IMR-90 (cell line): ENCODE measurements at regions not wholly inside any gene's neighbourhood (a gene's known extent, or its start where the extent isn't known, plus 50 kb on each side); places are given as distances from the start of the nearest gene placed in this dataset.

Experiments
- ATAC-seq: fragments of 200-7000 bp; cut with Tn5 transposase; 2 replicates; pipeline ENCODE4 v1.9.1; 2020; ENCODE audit warnings: low read depth, mild to moderate bottlenecking, moderate library complexity
- BruUV-seq: library from RNA; stranded (reverse); fragments of 400-500 nt; replicated peaks from 2 replicates; lab custom pipeline; 2021; lab: Mats Ljungman, UMichigan
- CTCF ChIA-PET: fragments of 300-600 bp; formaldehyde crosslinking; extraction: SDS; loops from one replicate; lab custom pipeline; 2021; ENCODE audit warnings: antibody characterized with exemption; lab: Yijun Ruan, JAX
- POLR2A ChIA-PET: fragments of 300-600 bp; sonication (Branson Sonifier 250); formaldehyde crosslinking; loops from one replicate; lab custom pipeline; 2022; ENCODE audit warnings: antibody characterized with exemption; ENCODE audit not compliant: unreplicated experiment; lab: Charles Lee
- DNase-seq: peaks from one replicate; pipeline ENCODE4 v3.0.0; 2013
- H2AFZ ChIP-seq: replicated peaks from 2 replicates; pipeline ENCODE3; 2013; ENCODE audit warnings: low read length, mild to moderate bottlenecking; ENCODE audit not compliant: poor library complexity
- H2AK5ac ChIP-seq: 2 replicates; pipeline ENCODE4 v1.6.1; 2013; ENCODE audit warnings: low read depth, low read length, inconsistent platforms
- H2AK9ac ChIP-seq: replicated peaks from 2 replicates; pipeline ENCODE3; 2013; ENCODE audit warnings: mild to moderate bottlenecking, low read depth, low read length, moderate library complexity; ENCODE audit not compliant: poor library complexity
- H2BK120ac ChIP-seq: 2 replicates; pipeline ENCODE4 v1.6.1; 2013; ENCODE audit warnings: low read depth, low read length, inconsistent platforms
- H2BK15ac ChIP-seq: 3 replicates; pipeline ENCODE4 v1.6.1; 2013; ENCODE audit warnings: low read depth, low read length, inconsistent platforms
- H2BK20ac ChIP-seq: 2 replicates; pipeline ENCODE4 v1.6.1; 2013; ENCODE audit warnings: low read depth, mild to moderate bottlenecking, inconsistent platforms, low read length, moderate library complexity
- H2BK5ac ChIP-seq: 2 replicates; pipeline ENCODE4 v1.6.1; 2013; ENCODE audit warnings: mild to moderate bottlenecking, low read depth, low read length, inconsistent platforms; ENCODE audit not compliant: poor library complexity, severe bottlenecking
- H3K14ac ChIP-seq: replicated peaks from 2 replicates; pipeline ENCODE4 v1.6.1; 2013; ENCODE audit warnings: low read depth, low read length, inconsistent platforms
- H3K18ac ChIP-seq: 2 replicates; pipeline ENCODE4 v1.6.1; 2013; ENCODE audit warnings: low read depth, low read length, control low read depth
- H3K23ac ChIP-seq: 2 replicates; pipeline ENCODE4 v1.6.1; 2013; ENCODE audit warnings: low read depth, low read length, inconsistent platforms
- H3K27ac ChIP-seq: 2 replicates; pipeline ENCODE4 v1.5.1; 2013; ENCODE audit warnings: mild to moderate bottlenecking, control low read depth, low read length; ENCODE audit not compliant: insufficient read depth
- H3K27me3 ChIP-seq: 2 replicates; pipeline ENCODE4 v1.6.1; 2013; ENCODE audit warnings: low read length; ENCODE audit not compliant: control insufficient read depth, insufficient read depth
- H3K36me3 ChIP-seq: 2 replicates; pipeline ENCODE4 v1.6.1; 2013; ENCODE audit warnings: low read length, mixed read lengths; ENCODE audit not compliant: control insufficient read depth, insufficient read depth
- H3K4ac ChIP-seq: 2 replicates; pipeline ENCODE4 v1.6.1; 2013; ENCODE audit warnings: low read depth, low read length, inconsistent platforms
- H3K4me1 ChIP-seq: 2 replicates; pipeline ENCODE4 v1.6.1; 2013; ENCODE audit warnings: low read length, mixed read lengths; ENCODE audit not compliant: control insufficient read depth, insufficient read depth
- H3K4me2 ChIP-seq: 2 replicates; pipeline ENCODE4 v1.6.1; 2013; ENCODE audit warnings: low read depth, mild to moderate bottlenecking, control low read depth, low read length, moderate library complexity
- H3K4me3 ChIP-seq: 2 replicates; pipeline ENCODE4 v1.5.1; 2013; ENCODE audit warnings: low read depth, mild to moderate bottlenecking, control low read depth, low read length, moderate library complexity; ENCODE audit not compliant: insufficient read depth
- H3K56ac ChIP-seq: 2 replicates; pipeline ENCODE4 v1.6.1; 2013; ENCODE audit warnings: low read length, inconsistent platforms; ENCODE audit not compliant: insufficient read depth; ENCODE audit errors: extremely low read depth
- H3K79me1 ChIP-seq, 2 experiments: 2 replicates each; pipeline ENCODE4 v1.6.1; 2013; ENCODE audit warnings: low read length in 2 of 2, inconsistent platforms in 1 of 2, low read depth in 1 of 2
- H3K9ac ChIP-seq: 2 replicates; pipeline ENCODE4 v1.6.1; 2013; ENCODE audit warnings: low read depth, low read length, control low read depth
- H3K9me1 ChIP-seq: 2 replicates; pipeline ENCODE4 v1.6.1; 2013; ENCODE audit warnings: low read length, inconsistent platforms; ENCODE audit not compliant: insufficient read depth
- H3K9me3 ChIP-seq: 2 replicates; pipeline ENCODE4 v1.6.1; 2013; ENCODE audit warnings: low read length; ENCODE audit not compliant: control insufficient read depth, insufficient read depth
- H4K20me1 ChIP-seq: 2 replicates; pipeline ENCODE4 v1.6.1; 2013; ENCODE audit warnings: low read length, inconsistent platforms; ENCODE audit not compliant: insufficient read depth
- H4K5ac ChIP-seq: 2 replicates; pipeline ENCODE4 v1.6.1; 2013; ENCODE audit warnings: mild to moderate bottlenecking, low read depth, low read length, control low read depth
- H4K8ac ChIP-seq, 2 experiments: 2 replicates each; pipeline ENCODE4 v1.6.1; 2013; ENCODE audit warnings: low read depth in 2 of 2, low read length in 2 of 2, control low read depth in 1 of 2, inconsistent platforms in 1 of 2
- H4K91ac ChIP-seq: 2 replicates; pipeline ENCODE4 v1.6.1; 2013; ENCODE audit warnings: low read depth, low read length, inconsistent platforms; ENCODE audit not compliant: insufficient read depth
- FOS ChIP-seq: fragments of 150-350 bp; IDR thresholded peaks from 2 replicates; pipeline ENCODE4 v1.6.1; 2016; ENCODE audit warnings: low read depth, low read length
- MAFK ChIP-seq: IDR thresholded peaks from 2 replicates; pipeline ENCODE4 v1.6.1; 2012; ENCODE audit warnings: low read depth, low read length, improper control_type of control experiment
- NFE2L2 ChIP-seq: fragments of 150-350 bp; IDR thresholded peaks from 2 replicates; pipeline ENCODE4 v1.6.1; 2016; ENCODE audit warnings: low read depth, mild to moderate bottlenecking, low read length
- POLR2A ChIP-seq: IDR thresholded peaks from 2 replicates; pipeline ENCODE4 v1.6.1; 2012; ENCODE audit warnings: mild to moderate bottlenecking, low read depth, low read length
- RCOR1 ChIP-seq: IDR thresholded peaks from 2 replicates; pipeline ENCODE4 v1.6.1; 2012; ENCODE audit warnings: mild to moderate bottlenecking, low read length, improper control_type of control experiment; ENCODE audit not compliant: insufficient replicate concordance
- WGBS, 2 experiments: methylation state at CpG; one replicate each; pipeline versions ENCODE4 v1.1.5 to v1.1.7; 2013; ENCODE audit warnings: missing lambda C conversion rate in 2 of 2; ENCODE audit not compliant: insufficient read length in 1 of 2; ENCODE audit errors: extremely low coverage in 2 of 2; 5-methylcytosine and 5-hydroxymethylcytosine counted together
- dilution Hi-C: fragments of 300-500 bp; cut with HindIII; formaldehyde crosslinking; loops from one replicate; pipeline ENCODE4 v1.14.3; 2018; ENCODE audit warnings: low sequenced_read_pairs; ENCODE audit not compliant: unreplicated experiment
- in situ Hi-C: fragments of 300-500 bp; cut with MboI; formaldehyde crosslinking; loops from 3 replicates; pipeline ENCODE4 v1.14.3; 2019; ENCODE audit warnings: low sequenced_read_pairs, inconsistent platforms, mixed read lengths
- intact Hi-C: fragments of 100-400 bp; cut with micrococcal nuclease; formaldehyde crosslinking; loops from 2 replicates; pipeline ENCODE4 v1.10.0; 2022

- Histone ChIP-seq H3K9ac (no peak overlapping the region), H3K14ac (no peak overlapping the region), H4K8ac (no peak overlapping the region), H3K56ac (no peak overlapping the region), H3K36me3 (no peaks in the 10 kb centered on the region), H4K5ac (no peak overlapping the region), H2BK5ac (no peak overlapping the region), H3K23ac (no peak overlapping the region), H3K4me3 (no peak overlapping the region), H3K27ac (no peak overlapping the region), H4K20me1 (no peaks in the 10 kb centered on the region), H3K9me3 (no peaks in the 10 kb centered on the region), H3K9me1 (no peaks in the 10 kb centered on the region), H4K91ac (no peak overlapping the region), H3K4ac (no peak overlapping the region), H2BK15ac (no peak overlapping the region), H2BK120ac (no peak overlapping the region), H2AFZ (no peak overlapping the region), H3K4me2 (no peak overlapping the region), H3K4me1 (no peaks in the 10 kb centered on the region), H2BK20ac (no peak overlapping the region), H3K27me3 (peaks cover 7% of the 10 kb centered on the region; the same call in 1 of the 2 replicates), H2AK9ac (no peak overlapping the region), H3K18ac (no peak overlapping the region), H2AK5ac (no peak overlapping the region), H3K79me1 (no peaks in the 10 kb centered on the region)
- WGBS, 2 experiments, result no CpG with 5 or more reads among the region's 3 CpGs
- in situ Hi-C loops, result no loop called here
- dilution Hi-C loops, result no loop called here
- no peak for ATAC-seq
- POLR2A ChIA-PET, result no interaction called here
- CTCF ChIA-PET, result no interaction called here
- intact Hi-C loops, result no loop called here
- DNase-seq, result no peak
- no peak for TF ChIP-seq FOS
- TF ChIP-seq POLR2A, result no peak
- no peak for TF ChIP-seq NFE2L2
- no peak for TF ChIP-seq RCOR1
- TF ChIP-seq MAFK, result no peak
- no TSS peak for BruUV-seq
These were observed 71.7 kb upstream of the CPSF6 start for GRCh38 chr12:69167648-69168165.
